GM18519 (cell line): ENCODE measurements at regions not wholly inside any gene's neighbourhood (a gene's known extent, or its start where the extent isn't known, plus 50 kb on each side); places are given as distances from the start of the nearest gene placed in this dataset.

Experiments
- ATAC-seq: cut with Tn5 transposase; IDR thresholded peaks from one replicate; pipeline ENCODE4 v1.9.1; 2021; ENCODE audit warnings: mild to moderate bottlenecking, moderate library complexity; ENCODE audit not compliant: unreplicated experiment, low FRiP score

DNA sequence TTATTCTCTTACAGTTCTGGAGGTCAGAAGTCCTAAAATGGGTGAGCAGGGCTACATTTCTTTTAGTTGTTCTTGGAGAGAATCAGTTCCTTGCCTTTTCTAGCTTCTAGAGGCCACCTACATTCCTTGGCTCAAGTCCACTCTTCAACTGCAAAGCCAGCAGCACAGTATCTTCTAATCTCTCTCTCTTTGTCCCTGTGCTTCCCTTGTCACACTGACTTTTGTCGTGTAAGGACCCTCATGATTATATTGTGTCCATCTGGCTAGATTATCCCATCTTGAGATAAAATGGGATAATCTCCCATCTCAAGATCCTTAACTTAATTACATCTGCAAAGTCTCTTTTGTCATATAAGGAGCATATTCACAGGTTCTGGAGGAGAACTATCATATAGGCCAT lies 359.0 kb downstream of the ADRA2A start:
- no peak for ATAC-seq

DNA sequence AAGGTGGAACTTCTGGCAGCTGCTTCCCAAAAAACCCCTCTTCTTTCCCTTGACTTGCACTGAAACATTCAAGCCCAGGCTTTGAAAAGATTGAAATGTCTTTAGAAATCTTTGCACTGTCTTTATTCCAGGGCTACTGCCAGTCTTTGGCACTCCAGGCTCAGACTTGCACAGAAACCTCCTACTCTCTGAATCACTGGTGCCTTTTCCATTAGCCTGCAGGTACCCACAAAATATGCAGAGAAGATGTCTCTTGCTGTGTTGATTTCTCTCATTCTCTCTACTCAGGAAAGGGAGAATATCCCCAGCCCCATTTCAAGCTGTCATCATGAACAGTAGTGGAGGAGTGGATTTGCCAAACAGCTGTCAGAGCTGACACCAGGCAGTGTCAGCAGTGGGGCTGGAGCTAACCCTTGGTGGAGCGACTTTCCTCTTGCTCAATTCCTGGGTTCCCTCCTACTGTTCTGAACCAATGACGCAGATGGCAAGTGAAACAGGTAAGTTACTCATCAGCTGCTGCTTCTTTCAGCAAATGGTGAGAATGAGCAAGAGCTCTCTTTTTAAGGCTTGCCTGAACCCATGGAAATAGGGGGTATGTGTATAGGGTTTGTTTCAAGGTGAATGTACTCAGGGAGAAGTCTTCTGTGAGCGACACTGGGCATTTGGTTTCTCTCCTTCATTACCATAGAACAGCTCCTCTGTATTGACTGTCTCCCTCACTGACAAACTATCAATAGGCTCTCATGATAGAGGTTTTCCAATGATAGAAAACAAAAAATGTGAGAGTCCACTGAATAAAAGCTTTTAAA lies 362.4 kb downstream of the ADRA2A start:
- ATAC-seq = no peak

- no peak for ATAC-seq
Observed at GRCh38 chr10:111440501-111440900, 363.7 kb downstream of the ADRA2A start.

GRCh38 chr10:111445667-111446066 lies 368.8 kb downstream of the ADRA2A start:
- ATAC-seq = no peak

GRCh38 chr10:111446966-111447365 lies 370.1 kb downstream of the ADRA2A start:
- no peak for ATAC-seq

- ATAC-seq = no peak
Observed at GRCh38 chr10:111452153-111452552, 375.3 kb downstream of the ADRA2A start.

GRCh38 chr10:111455776-111456426 lies 379.1 kb downstream of the ADRA2A start:
- no peak for ATAC-seq

DNA sequence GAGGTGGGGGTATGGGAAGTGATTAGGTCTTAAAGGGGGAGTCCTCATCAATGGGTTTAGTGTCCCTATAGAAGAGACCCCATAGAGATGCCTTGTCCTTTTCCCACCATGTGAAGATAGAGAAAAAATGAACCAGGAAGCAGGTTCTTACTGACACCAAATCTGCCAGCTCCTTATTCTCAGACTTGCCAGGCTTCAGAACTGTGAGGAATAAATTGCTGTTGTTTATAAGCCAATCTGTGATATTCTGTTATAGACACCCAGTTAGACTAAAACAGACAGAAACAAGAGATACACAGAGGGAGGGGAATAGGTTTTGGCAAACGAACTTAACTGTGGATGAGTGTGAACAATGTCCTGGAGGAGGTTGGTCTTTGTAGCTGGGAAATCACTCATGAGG lies 381.4 kb downstream of the ADRA2A start:
- no peak for ATAC-seq

GRCh38 chr10:111459967-111460366 lies 383.1 kb downstream of the ADRA2A start:
- ATAC-seq = no peak

DNA sequence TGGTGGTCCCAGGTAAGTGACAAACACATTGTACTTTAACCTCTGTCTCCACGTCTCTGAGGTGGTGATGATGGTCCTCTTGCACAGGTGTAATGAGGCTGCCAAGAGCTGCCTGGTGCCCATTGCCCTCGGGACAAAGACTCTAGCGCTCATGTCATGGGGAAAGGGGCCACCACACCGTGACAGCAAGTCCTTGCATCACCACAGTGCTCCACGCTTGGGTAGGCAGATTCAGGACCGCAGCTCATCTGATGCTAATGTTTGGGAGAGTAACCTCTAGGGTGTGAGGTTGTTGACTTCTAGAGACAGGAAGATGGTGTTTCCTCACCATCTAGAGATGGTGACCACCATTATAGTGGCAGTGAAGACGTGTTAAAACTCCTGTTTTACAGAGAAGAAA lies 395.6 kb downstream of the ADRA2A start:
- no peak for ATAC-seq

- no peak for ATAC-seq
Observed at GRCh38 chr10:111473361-111473760, 396.5 kb downstream of the ADRA2A start.

DNA sequence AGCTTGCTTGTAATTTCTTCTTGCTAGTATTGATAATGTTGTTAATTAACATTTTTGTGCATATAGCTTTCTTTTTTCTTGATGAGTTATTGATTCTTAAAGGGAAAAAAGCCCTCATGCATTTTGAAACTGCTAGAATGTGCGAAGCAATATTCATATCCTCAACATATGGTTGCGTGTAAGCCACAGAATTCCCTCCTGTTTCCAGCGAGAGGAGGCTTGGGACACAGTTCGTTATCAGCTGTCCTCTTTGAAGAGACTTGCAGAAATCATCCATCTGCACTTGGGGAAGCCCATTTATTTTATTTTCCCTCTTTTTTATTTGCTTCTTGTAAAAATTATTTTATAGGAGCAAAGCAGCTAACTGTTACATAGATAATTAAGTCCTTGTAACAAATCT lies 398.0 kb downstream of the ADRA2A start:
- no peak for ATAC-seq

DNA sequence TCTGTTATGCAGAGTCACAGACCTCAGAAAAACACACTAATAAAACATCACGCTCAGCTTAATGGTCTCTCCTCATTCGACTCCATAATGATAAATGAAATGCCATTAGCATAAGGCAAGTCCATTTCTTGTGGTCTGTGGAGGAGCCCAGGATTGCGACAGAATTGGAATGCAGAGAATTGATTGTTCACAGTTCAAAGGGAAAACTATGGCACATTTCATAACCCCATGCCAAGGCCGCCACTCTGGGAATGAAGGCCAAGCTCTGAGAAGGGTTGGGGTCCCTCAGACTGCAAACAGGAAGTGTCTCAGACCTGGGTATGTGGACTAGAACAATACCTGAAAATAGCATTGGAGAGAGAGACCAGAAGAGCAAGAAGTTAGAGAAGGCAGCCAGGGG lies 398.9 kb downstream of the ADRA2A start:
- no peak for ATAC-seq

GRCh38 chr10:111478651-111479050 lies 401.8 kb downstream of the ADRA2A start:
- ATAC-seq = no peak

DNA sequence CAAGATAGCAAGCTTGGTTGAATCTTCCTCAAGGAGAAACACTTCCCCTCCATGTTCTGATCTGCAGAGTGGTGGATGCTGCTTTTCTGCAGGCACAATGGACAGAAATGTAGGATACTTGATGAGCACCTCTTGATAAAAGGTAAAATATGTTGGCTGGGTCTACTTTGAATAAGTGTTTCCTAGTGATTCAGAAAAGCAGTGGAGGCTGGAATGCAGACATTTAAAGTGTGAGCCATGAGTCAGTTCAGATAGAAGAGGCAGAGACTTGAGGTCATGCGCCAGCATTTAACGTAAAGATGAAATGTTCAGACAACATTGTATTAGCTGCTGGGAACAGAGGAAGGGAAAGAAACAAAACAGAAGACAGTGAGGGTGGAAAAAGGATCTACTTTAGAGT lies 403.1 kb downstream of the ADRA2A start:
- no peak for ATAC-seq

DNA sequence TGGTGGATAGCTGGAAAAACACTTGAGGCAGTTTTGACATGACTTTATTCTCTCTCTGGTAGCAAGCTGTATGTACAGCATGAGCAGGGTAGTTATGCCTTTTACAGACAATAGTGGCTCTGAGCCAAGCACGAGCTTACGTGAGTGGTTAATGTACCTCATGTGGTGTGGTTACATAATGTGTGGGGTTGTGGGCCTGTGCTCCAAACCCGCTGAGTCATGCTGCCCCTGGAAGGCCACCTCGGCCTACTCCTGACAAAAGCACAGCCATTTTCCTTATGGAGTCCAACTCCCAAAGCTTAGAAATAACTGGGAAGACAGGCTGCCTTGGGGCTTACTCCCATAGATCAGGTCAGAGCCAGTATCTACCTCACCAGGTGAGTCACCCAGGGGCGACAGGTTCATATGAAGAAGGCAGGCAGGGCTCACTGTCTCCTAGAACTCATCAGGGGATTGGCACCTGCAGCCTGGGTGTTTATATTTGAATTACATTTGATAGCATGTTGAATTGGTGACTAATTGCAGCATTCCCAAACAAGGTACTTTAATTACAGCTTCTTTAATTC lies 404.5 kb downstream of the ADRA2A start:
- ATAC-seq = no peak

DNA sequence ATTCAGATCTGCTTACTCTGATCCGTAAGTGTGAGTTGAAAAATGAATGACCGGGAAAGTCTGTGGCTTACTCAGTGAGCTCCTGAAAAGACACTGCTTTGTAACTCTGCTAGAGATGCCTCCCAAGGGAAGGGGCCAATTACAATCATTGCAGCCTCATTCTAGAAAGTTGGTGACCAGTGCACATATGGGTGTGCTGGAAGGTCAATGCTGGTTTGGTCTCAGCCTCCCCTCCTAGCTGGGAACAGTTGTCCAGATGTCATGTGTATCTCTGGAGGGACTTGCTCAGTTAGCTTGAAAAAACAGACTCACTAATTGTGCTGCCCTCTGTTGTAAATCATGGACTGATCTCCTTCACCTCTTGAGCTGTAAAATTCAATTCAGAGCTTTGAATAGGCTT lies 405.0 kb downstream of the ADRA2A start:
- ATAC-seq = no peak

DNA sequence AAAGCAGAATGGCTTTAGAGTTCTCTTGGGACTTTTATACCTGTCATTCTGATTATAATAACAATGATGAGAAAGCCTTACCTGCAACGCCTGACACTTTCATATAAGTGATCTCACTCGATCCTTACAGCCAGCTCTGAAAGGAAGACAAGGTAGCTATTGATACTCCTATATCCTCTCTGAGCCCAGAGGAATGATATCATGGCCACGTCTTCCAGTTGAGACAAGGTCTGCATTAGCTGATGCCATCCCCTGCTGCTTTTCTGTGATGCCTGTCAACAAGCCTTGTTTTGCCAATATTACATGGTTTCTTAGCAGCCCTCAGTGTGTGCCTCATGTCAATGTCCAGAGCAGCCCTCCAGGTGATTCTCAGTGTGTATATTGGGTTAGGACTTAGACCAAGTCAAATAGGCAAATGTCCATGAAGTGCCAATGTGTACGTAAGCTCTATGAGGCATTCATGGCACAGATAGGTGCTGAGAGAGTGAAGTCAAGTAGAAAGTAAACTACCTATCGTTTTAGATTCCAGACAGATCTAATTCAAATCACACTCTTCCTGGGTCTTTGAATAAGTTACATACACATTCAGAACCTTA lies 405.9 kb downstream of the ADRA2A start:
- no peak for ATAC-seq

GRCh38 chr10:111485767-111486166 lies 408.9 kb downstream of the ADRA2A start:
- no peak for ATAC-seq

GRCh38 chr10:111486346-111486745 lies 409.5 kb downstream of the ADRA2A start:
- no peak for ATAC-seq

GRCh38 chr10:111488668-111489067 lies 411.8 kb downstream of the ADRA2A start:
- no peak for ATAC-seq
